ENCODE measurements at regions not wholly inside any gene's neighbourhood (a gene's known extent, or its start where the extent isn't known, plus 50 kb on each side); places are given as distances from the start of the nearest gene placed in this dataset.
"Not testable (repeated sequence)": the region's sequence is repeated elsewhere in the genome, so short reads cannot be mapped to it uniquely, and the experiment has no call there.

DNA sequence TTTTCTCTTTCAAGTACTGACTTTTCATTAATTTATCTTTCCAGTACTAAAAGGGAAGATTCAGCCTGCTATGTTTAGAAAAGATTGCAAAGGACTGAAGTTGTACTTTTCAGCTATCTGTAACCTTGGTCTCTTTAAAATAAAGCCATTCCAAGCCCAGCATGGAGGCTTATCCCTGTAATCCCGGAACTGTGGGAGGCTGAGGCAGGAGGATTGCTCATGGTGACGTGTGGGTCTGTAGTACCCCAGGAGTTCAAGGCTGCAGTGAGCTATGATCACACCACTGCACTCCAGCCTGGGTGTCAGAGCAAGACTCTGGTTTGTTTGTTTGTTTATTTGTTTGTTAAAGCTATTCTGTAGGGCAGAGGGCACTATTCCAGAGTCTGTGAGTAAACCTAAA lies 50.6 kb upstream of the TMEM170B start:
- H3K4me3 Mint-ChIP-seq: no peak overlapping the region
- H3K4me1 Mint-ChIP-seq (ENCODE audit: low read depth): no peaks in the 10 kb centered on the region
- H3K27me3 Mint-ChIP-seq: peaks cover 3% of the 10 kb centered on the region
- H3K9me3 Mint-ChIP-seq: no peaks in the 10 kb centered on the region
- no peaks in the 10 kb centered on the region for H3K36me3 Mint-ChIP-seq (ENCODE audit: low read depth)
- no peak overlapping the region for H3K27ac Mint-ChIP-seq

DNA sequence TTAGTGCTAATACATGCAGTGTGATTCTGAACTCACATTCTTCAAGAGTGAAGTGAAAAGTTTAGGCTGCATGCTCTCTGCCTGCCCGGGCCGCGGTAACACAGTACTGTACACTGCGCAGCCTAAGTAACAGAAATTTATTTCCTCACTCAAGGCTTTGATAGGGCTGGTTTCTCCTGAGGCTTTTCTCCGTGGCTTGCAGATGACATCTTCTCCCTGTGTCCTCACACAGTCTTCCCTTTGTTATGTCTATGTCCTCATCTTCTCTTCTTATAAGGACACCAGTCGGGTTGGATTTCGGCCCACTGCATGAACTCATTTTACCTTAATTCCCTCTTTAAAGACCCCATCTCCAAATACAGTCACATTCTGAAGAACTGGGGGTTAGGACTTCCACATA lies 51.1 kb upstream of the TMEM170B start:
- no peak overlapping the region for H3K27ac Mint-ChIP-seq
- peaks cover 3% of the 10 kb centered on the region for H3K27me3 Mint-ChIP-seq
- no peaks in the 10 kb centered on the region for H3K36me3 Mint-ChIP-seq (ENCODE audit: low read depth)
- no peak overlapping the region for H3K4me3 Mint-ChIP-seq
- no peaks in the 10 kb centered on the region for H3K9me3 Mint-ChIP-seq
- no peaks in the 10 kb centered on the region for H3K4me1 Mint-ChIP-seq (ENCODE audit: low read depth)

DNA sequence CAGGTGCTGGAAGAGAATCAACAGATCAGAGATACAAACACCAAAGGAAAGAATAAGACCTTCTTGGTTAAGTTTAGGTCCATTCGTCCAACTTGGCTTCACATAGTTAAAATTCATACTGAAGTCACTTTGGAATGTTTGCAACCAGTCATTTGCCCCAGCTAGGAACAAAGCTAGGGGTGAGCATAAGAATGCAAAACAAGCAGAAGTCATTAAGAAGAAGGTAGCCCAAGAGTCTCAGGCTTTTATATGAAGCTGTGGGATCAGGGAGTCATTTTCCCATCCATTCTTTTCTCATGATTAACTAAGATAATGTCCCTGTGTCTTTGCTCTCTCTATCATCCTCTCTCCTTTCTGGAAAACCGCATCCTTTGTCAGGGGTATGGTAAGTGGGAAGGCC lies 51.5 kb upstream of the TMEM170B start:
- H3K9me3 Mint-ChIP-seq: no peaks in the 10 kb centered on the region
- no peaks in the 10 kb centered on the region for H3K4me1 Mint-ChIP-seq (ENCODE audit: low read depth)
- H3K27ac Mint-ChIP-seq: no peak overlapping the region
- H3K36me3 Mint-ChIP-seq (ENCODE audit: low read depth): no peaks in the 10 kb centered on the region
- H3K27me3 Mint-ChIP-seq: peaks cover 3% of the 10 kb centered on the region
- no peak overlapping the region for H3K4me3 Mint-ChIP-seq

GRCh38 chr6:11485271-11485670 lies 52.3 kb upstream of the TMEM170B start:
- Mint-ChIP-seq H3K4me3 (no peak overlapping the region), H3K9me3 (no peaks in the 10 kb centered on the region), H3K27ac (no peak overlapping the region)

DNA sequence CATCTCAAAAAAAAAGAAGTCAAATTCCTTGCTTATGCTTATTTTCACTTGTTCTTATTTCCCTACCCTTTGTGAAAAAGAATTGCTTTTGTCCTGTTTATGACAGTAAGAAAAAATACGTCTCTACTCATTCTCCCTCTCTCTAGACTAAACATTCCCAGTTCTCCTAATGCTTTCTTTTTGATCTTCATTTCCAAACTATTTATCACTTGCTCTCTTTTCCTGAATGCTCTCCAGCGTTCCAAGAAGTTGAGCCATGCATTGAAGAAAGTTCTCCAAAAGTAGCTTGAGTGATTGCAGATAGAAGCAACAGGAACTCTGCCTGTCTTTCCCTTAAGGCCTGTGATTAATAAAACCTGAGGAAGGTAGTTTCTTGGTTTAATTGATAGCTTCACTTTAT lies 53.1 kb upstream of the TMEM170B start:
- Mint-ChIP-seq H3K27ac (no peak overlapping the region), H3K4me1 (ENCODE audit: low read depth) (no peaks in the 10 kb centered on the region), H3K36me3 (ENCODE audit: low read depth) (no peaks in the 10 kb centered on the region), H3K9me3 (no peaks in the 10 kb centered on the region), H3K27me3 (no peaks in the 10 kb centered on the region), H3K4me3 (no peak overlapping the region)

More at GRCh38 chr6:11485271-11485670, 52.3 kb upstream of the TMEM170B start:
- Mint-ChIP-seq H3K27me3 (peaks cover 3% of the 10 kb centered on the region), H3K36me3 (ENCODE audit: low read depth) (no peaks in the 10 kb centered on the region), H3K4me1 (ENCODE audit: low read depth) (no peaks in the 10 kb centered on the region)

- no peak overlapping the region for H3K27ac Mint-ChIP-seq
- H3K36me3 Mint-ChIP-seq (ENCODE audit: low read depth): no peaks in the 10 kb centered on the region
- H3K9me3 Mint-ChIP-seq: no peaks in the 10 kb centered on the region
- H3K4me1 Mint-ChIP-seq (ENCODE audit: low read depth): no peaks in the 10 kb centered on the region
- no peak overlapping the region for H3K4me3 Mint-ChIP-seq
- H3K27me3 Mint-ChIP-seq: no peaks in the 10 kb centered on the region
Measured at GRCh38 chr6:11482616-11483015, 54.9 kb upstream of the TMEM170B start.

- no peaks in the 10 kb centered on the region for H3K9me3 Mint-ChIP-seq
- no peak overlapping the region for H3K27ac Mint-ChIP-seq
- H3K36me3 Mint-ChIP-seq (ENCODE audit: low read depth): no peaks in the 10 kb centered on the region
- peaks cover 7% of the 10 kb centered on the region for H3K27me3 Mint-ChIP-seq
- H3K4me1 Mint-ChIP-seq (ENCODE audit: low read depth): no peaks in the 10 kb centered on the region
- no peak overlapping the region for H3K4me3 Mint-ChIP-seq
Measured at GRCh38 chr6:11480541-11480940, 57.0 kb upstream of the TMEM170B start.

DNA sequence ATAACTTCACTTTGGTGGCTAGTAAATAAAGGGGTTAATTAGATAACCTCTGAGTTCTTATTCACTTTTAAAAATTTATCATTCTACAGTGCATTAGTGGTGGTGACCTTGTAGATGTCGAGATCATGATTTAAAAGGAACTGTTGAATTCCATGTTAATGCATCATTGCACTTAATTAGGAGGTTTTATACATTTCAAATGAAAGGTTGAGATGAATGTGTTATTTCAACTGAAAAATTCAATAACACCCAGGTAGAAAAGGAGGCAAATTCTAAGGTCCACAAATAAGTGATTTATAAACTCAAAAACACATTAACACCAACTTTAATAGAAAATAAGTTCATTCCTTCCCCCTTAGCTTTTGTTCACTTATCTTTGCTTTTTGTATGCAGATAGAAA lies 58.3 kb upstream of the TMEM170B start:
- H3K9me3 Mint-ChIP-seq: no peaks in the 10 kb centered on the region
- no peak overlapping the region for H3K27ac Mint-ChIP-seq
- H3K27me3 Mint-ChIP-seq: peaks cover 10% of the 10 kb centered on the region
- no peaks in the 10 kb centered on the region for H3K36me3 Mint-ChIP-seq (ENCODE audit: low read depth)
- H3K4me1 Mint-ChIP-seq (ENCODE audit: low read depth): no peaks in the 10 kb centered on the region
- H3K4me3 Mint-ChIP-seq: no peak overlapping the region

GRCh38 chr6:11478586-11478985 lies 59.0 kb upstream of the TMEM170B start:
- no peak overlapping the region for H3K27ac Mint-ChIP-seq
- peaks cover 13% of the 10 kb centered on the region for H3K27me3 Mint-ChIP-seq
- H3K4me1 Mint-ChIP-seq (ENCODE audit: low read depth): no peaks in the 10 kb centered on the region
- no peaks in the 10 kb centered on the region for H3K36me3 Mint-ChIP-seq (ENCODE audit: low read depth)
- no peaks in the 10 kb centered on the region for H3K9me3 Mint-ChIP-seq
- H3K4me3 Mint-ChIP-seq: no peak overlapping the region

- peaks cover 13% of the 10 kb centered on the region for H3K27me3 Mint-ChIP-seq
- H3K36me3 Mint-ChIP-seq (ENCODE audit: low read depth): no peaks in the 10 kb centered on the region
- no peak overlapping the region for H3K27ac Mint-ChIP-seq
- no peaks in the 10 kb centered on the region for H3K4me1 Mint-ChIP-seq (ENCODE audit: low read depth)
- no peak overlapping the region for H3K4me3 Mint-ChIP-seq
- no peaks in the 10 kb centered on the region for H3K9me3 Mint-ChIP-seq
Measured at GRCh38 chr6:11475016-11475415, 62.5 kb upstream of the TMEM170B start.

DNA sequence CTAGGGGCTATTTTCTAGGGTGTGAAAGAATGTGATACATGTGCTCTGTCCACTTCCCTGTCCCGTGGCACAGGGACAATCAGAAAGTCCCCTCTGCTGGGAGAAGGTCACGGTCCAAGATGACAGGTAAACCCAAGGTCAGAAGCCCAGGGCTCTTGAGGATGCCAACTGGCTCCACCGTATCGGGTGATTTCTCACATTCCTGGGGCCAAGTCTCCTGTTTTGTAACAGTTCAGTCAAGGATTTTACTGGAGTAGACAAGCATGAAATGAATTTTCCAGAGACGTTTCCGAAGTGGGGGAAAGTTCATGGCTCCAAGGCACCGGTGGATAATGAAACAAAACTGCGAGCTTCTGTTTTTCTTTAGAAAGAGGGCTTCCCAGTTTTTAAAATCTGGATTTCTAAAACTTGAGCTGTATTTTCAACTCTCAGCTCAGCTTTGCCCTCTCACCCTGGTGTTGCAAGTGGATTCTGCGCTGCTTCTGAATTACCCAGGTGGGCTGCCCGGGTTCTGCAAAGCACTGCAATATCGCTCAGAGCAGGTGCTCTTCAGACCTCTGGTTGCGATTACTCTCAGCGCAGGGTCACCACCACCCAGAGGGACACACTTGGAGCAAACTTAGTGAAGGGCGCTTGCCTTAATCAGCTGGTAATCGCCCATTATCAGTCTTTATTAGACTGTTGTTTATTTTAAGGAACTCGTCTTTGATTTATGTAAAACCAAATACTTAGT lies 64.4 kb upstream of the TMEM170B start:
- H3K27ac Mint-ChIP-seq: no peak overlapping the region
- H3K27me3 Mint-ChIP-seq: peaks cover 13% of the 10 kb centered on the region
- no peak overlapping the region for H3K4me3 Mint-ChIP-seq
- H3K36me3 Mint-ChIP-seq (ENCODE audit: low read depth): no peaks in the 10 kb centered on the region
- no peaks in the 10 kb centered on the region for H3K9me3 Mint-ChIP-seq
- H3K4me1 Mint-ChIP-seq (ENCODE audit: low read depth): peaks cover under 1% of the 10 kb centered on the region

GRCh38 chr6:11471261-11471660 lies 66.3 kb upstream of the TMEM170B start:
- no peaks in the 10 kb centered on the region for H3K9me3 Mint-ChIP-seq
- H3K4me1 Mint-ChIP-seq (ENCODE audit: low read depth): peaks cover 15% of the 10 kb centered on the region
- no peak overlapping the region for H3K27ac Mint-ChIP-seq
- H3K27me3 Mint-ChIP-seq: peaks cover 13% of the 10 kb centered on the region
- H3K4me3 Mint-ChIP-seq: no peak overlapping the region
- no peaks in the 10 kb centered on the region for H3K36me3 Mint-ChIP-seq (ENCODE audit: low read depth)

- Mint-ChIP-seq H3K27ac (no peak overlapping the region), H3K4me3 (no peak overlapping the region), H3K4me1 (ENCODE audit: low read depth) (peaks cover 17% of the 10 kb centered on the region), H3K36me3 (ENCODE audit: low read depth) (no peaks in the 10 kb centered on the region), H3K27me3 (peaks cover 6% of the 10 kb centered on the region), H3K9me3 (no peaks in the 10 kb centered on the region)
Measured at GRCh38 chr6:11469684-11470083, 67.9 kb upstream of the TMEM170B start.

DNA sequence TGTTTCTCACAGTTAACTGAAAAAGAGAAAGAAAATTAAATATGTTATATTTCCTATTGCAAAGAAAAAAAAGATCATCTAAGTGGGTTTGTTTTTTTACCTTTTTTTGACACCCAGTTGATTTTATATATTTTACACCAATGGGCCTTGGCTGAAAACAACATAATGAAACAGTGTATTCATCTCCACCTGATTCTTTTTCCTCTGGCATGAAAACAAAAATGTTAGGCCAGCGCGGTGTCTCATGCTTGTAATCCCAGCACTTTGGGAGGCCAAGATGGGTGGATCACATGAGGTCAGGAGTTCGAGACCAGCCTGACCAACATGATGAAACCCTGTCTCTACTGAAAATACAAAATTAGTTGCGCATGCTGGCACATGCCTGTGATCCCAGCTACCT lies 69.3 kb upstream of the TMEM170B start:
- H3K9me3 Mint-ChIP-seq: not testable (repeated sequence)

DNA sequence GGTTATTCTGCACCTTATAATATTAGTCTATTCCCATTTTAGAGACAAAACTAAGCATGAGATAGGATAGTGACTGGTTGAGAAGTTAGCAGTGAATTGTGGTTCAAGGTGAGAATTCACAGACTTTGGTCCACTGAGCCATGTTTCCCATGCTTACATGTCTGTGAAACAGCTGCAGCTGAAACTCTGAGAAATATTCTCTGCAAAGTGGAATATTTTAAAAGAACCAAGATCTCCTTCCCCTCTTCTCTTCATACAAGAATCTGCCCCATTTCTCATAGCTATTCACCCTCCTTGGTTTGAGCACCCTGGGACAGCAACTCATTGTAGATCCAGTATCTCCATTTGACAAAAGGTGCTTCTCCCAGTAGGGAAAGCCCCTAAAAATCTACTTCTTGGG lies 70.2 kb upstream of the TMEM170B start:
- no peaks in the 10 kb centered on the region for H3K36me3 Mint-ChIP-seq (ENCODE audit: low read depth)
- H3K27me3 Mint-ChIP-seq: no peaks in the 10 kb centered on the region
- peak overlapping the region; percentile 5 for H3K27ac Mint-ChIP-seq
- no peak overlapping the region for H3K4me3 Mint-ChIP-seq
- H3K9me3 Mint-ChIP-seq: no peaks in the 10 kb centered on the region
- H3K4me1 Mint-ChIP-seq (ENCODE audit: low read depth): peaks cover 30% of the 10 kb centered on the region

More for the DNA sequence above, 69.3 kb upstream of the TMEM170B start:
- Mint-ChIP-seq H3K4me1 (ENCODE audit: low read depth) (peaks cover 22% of the 10 kb centered on the region), H3K27ac (peak overlapping the region; percentile 11)
- not testable (repeated sequence) for H3K27me3 Mint-ChIP-seq; H3K4me3 Mint-ChIP-seq; H3K36me3 Mint-ChIP-seq (ENCODE audit: low read depth)

DNA sequence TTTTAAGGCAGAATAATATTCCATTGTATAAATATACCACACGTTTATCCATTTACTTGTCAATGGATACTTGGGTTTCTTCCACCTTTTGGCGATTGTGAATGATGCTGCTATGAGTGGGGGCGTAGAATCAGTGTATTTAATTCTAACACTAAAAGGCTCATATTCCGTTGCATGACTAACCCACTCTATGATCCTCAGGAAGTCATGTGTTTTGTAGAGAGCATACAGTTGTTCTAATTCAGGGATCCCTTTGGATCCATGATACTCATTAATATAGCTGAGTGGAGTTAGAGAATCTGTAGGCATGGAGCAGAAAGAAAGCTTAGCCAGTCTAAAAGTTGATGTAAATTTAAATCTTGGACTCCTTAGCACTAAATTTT lies 74.2 kb upstream of the TMEM170B start:
- no peaks in the 10 kb centered on the region for H3K9me3 Mint-ChIP-seq

More for the DNA sequence above, 74.2 kb upstream of the TMEM170B start:
- no peaks in the 10 kb centered on the region for H3K27me3 Mint-ChIP-seq
- no peaks in the 10 kb centered on the region for H3K36me3 Mint-ChIP-seq (ENCODE audit: low read depth)
- peaks cover 68% of the 10 kb centered on the region for H3K4me1 Mint-ChIP-seq (ENCODE audit: low read depth)
- no peak overlapping the region for H3K4me3 Mint-ChIP-seq
- no peak overlapping the region for H3K27ac Mint-ChIP-seq
